ENCODE measurements at regions not wholly inside any gene's neighbourhood (a gene's known extent, or its start where the extent isn't known, plus 50 kb on each side); places are given as distances from the start of the nearest gene placed in this dataset.

GRCh38 chr18:24683925-24684324 lies 223.5 kb downstream of the HRH4 start:
- peaks cover 54% of the 10 kb centered on the region for H3K27me3 Mint-ChIP-seq (ENCODE audit: unreplicated experiment)

GRCh38 chr18:24685254-24685959 lies 225.0 kb downstream of the HRH4 start:
- no peaks in the 10 kb centered on the region for H3K9me3 Mint-ChIP-seq (ENCODE audit: low read depth, unreplicated experiment)

More at GRCh38 chr18:24683925-24684324, 223.5 kb downstream of the HRH4 start:
- no peak for DNase-seq
- Mint-ChIP-seq H3K36me3 (ENCODE audit: insufficient read depth, unreplicated experiment) (no peaks in the 10 kb centered on the region), H3K27ac (ENCODE audit: unreplicated experiment) (no peak overlapping the region), H3K4me3 (ENCODE audit: low read depth, unreplicated experiment) (no peak overlapping the region), H3K9me3 (ENCODE audit: low read depth, unreplicated experiment) (no peaks in the 10 kb centered on the region), H3K4me1 (ENCODE audit: low read depth, unreplicated experiment) (no peaks in the 10 kb centered on the region)
- no peak for TF ChIP-seq CTCF (IDR thresholded peaks at IDR 0.05; ENCODE audit: unreplicated experiment)
- CTCF ChIA-PET, result no interaction called here
- intact Hi-C loops (cut with micrococcal nuclease; ENCODE audit: unreplicated experiment), result no loop called here
- BruUV-seq (replicated peaks), result no TSS peak

GRCh38 chr18:24695168-24695567 lies 234.7 kb downstream of the HRH4 start:
- CTCF ChIA-PET, result no interaction called here
- H3K27me3 Mint-ChIP-seq (ENCODE audit: unreplicated experiment), result peaks cover 54% of the 10 kb centered on the region
- BruUV-seq (replicated peaks), result no TSS peak
- H3K27ac Mint-ChIP-seq (ENCODE audit: unreplicated experiment), result no peak overlapping the region
- intact Hi-C loops (cut with micrococcal nuclease; ENCODE audit: unreplicated experiment), result no loop called here
- no peak for DNase-seq
- TF ChIP-seq CTCF (IDR thresholded peaks at IDR 0.05; ENCODE audit: unreplicated experiment), result no peak
- H3K4me1 Mint-ChIP-seq (ENCODE audit: low read depth, unreplicated experiment), result no peaks in the 10 kb centered on the region
- H3K4me3 Mint-ChIP-seq (ENCODE audit: low read depth, unreplicated experiment), result no peak overlapping the region
- H3K36me3 Mint-ChIP-seq (ENCODE audit: insufficient read depth, unreplicated experiment), result no peaks in the 10 kb centered on the region
- H3K9me3 Mint-ChIP-seq (ENCODE audit: low read depth, unreplicated experiment), result peaks cover 6% of the 10 kb centered on the region

More at GRCh38 chr18:24685254-24685959, 225.0 kb downstream of the HRH4 start:
- Mint-ChIP-seq H3K4me1 (ENCODE audit: low read depth, unreplicated experiment) (no peaks in the 10 kb centered on the region), H3K27ac (ENCODE audit: unreplicated experiment) (no peak overlapping the region), H3K27me3 (ENCODE audit: unreplicated experiment) (peaks cover 54% of the 10 kb centered on the region), H3K4me3 (ENCODE audit: low read depth, unreplicated experiment) (no peak overlapping the region), H3K36me3 (ENCODE audit: insufficient read depth, unreplicated experiment) (no peaks in the 10 kb centered on the region)
- no peak for DNase-seq
- no peak for TF ChIP-seq CTCF (IDR thresholded peaks at IDR 0.05; ENCODE audit: unreplicated experiment)
- CTCF ChIA-PET, result no interaction called here
- BruUV-seq (replicated peaks), result no TSS peak
- intact Hi-C loops (cut with micrococcal nuclease; ENCODE audit: unreplicated experiment), result no loop called here

- no TSS peak for BruUV-seq (replicated peaks)
- no peaks in the 10 kb centered on the region for H3K36me3 Mint-ChIP-seq (ENCODE audit: insufficient read depth, unreplicated experiment)
- H3K27ac Mint-ChIP-seq (ENCODE audit: unreplicated experiment), result no peak overlapping the region
- no peak for TF ChIP-seq CTCF (IDR thresholded peaks at IDR 0.05; ENCODE audit: unreplicated experiment)
- peaks cover 29% of the 10 kb centered on the region for H3K27me3 Mint-ChIP-seq (ENCODE audit: unreplicated experiment)
- CTCF ChIA-PET, result no interaction called here
- intact Hi-C loops (cut with micrococcal nuclease; ENCODE audit: unreplicated experiment), result no loop called here
- peaks cover 9% of the 10 kb centered on the region for H3K4me1 Mint-ChIP-seq (ENCODE audit: low read depth, unreplicated experiment)
- H3K4me3 Mint-ChIP-seq (ENCODE audit: low read depth, unreplicated experiment), result no peak overlapping the region
- DNase-seq, result no peak
- H3K9me3 Mint-ChIP-seq (ENCODE audit: low read depth, unreplicated experiment), result peaks cover 5% of the 10 kb centered on the region
These were observed 241.6 kb downstream of the HRH4 start for GRCh38 chr18:24702001-24702515.
